ENCODE measurements at regions not wholly inside any gene's neighbourhood (a gene's known extent, or its start where the extent isn't known, plus 50 kb on each side); places are given as distances from the start of the nearest gene placed in this dataset.
"Not testable (repeated sequence)": the region's sequence is repeated elsewhere in the genome, so short reads cannot be mapped to it uniquely, and the experiment has no call there.

DNA sequence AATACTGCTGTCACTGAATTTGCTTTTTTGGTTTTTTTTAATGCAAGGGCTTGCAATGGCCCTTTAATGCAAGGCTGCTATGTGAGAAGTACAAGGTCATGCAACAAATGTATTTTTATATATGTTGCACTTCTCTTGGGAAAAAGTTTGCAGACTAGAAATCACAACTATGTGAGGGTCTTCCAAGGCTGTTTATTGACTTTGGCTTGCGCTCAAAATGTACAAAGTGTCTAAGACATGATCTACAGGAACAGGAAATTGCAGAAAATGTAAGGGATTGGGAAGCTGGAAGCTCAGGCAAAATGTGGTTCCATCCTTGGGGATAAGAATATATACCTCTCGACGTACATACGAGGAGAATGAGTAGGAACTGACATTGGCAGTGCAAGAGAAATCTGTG lies 92.2 kb upstream of the F13A1 start:
- DNase-seq (ENCODE audit: low read depth in 2 of 2): no peak

DNA sequence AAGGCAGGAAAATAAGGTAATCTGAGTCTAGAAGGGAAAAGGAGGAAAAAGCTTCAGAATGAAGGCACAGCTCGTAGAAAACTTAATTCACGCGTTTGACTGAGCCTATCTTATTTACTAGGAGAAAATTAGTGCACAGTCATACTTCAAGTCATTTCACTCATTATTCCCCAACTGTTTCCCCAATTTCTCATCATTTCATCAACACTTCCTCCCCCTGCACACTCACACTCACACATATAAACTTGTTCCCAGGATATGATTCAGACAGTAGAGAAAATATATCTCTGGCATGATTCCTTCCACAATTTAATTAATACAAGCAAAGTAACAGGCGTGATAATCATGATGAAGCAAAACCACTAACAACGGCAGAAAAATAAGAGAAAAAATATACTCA lies 94.5 kb upstream of the F13A1 start:
- no peak for DNase-seq (ENCODE audit: low read depth in 2 of 2)

DNA sequence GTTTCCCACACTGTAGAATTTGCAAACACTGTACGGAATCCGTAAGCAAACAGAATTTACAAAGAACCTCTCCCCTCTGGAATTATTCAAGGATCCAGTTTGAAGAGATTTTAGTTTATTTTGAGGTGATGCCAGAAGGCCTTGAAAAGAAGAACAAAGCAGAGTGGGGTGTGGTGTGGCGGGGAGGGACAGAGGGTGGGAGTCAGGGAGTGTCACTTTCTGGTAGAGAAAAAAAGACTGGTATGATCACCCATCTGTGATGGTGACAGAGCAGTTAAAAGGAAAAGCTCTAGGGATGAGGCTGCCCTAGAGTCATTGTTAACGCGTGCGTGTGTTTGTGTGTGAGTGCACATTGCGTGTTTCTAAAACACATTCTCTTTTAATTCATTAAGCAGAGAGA lies 97.0 kb upstream of the F13A1 start:
- no peak for DNase-seq (ENCODE audit: low read depth in 2 of 2)

DNA sequence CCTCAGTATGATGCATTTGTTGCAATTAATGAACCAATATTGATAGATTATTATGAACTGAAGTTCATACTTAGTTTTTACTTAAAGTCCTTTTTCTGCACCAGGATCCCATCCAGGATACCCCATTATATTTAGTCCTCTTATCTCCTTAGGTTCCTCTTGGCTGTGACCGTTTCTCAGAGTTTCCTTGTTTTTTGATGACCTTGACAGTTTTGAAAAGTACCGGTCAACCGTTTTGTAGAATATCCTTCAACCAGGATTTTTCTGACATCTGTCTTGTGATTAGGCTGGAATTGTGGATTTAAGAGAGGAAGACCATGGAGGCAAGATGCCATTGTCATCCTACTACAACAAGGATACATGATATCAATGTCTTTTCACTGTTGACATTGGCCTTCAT lies 98.0 kb upstream of the F13A1 start:
- DNase-seq (ENCODE audit: low read depth in 2 of 2): no peak

DNA sequence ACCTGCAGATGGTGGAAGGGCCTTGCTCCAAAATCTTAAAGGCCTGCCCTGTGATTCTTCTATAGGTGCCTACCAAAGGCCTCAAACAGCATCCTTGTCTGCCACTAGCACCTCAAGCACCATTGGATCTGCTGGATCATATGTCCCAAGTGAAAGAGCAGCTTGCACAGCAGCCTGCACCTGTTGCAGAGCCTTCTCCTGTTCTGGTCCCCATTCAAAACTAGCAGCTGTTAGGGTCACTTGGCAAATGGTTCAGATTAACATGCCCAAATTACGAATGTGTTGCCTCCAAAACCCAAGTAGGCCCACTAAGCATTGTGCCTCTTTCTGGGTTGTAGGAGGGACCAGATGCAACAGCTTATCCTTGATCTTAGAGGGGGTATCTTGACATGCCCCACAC lies 99.6 kb upstream of the F13A1 start:
- no peak for DNase-seq (ENCODE audit: low read depth in 2 of 2)

DNA sequence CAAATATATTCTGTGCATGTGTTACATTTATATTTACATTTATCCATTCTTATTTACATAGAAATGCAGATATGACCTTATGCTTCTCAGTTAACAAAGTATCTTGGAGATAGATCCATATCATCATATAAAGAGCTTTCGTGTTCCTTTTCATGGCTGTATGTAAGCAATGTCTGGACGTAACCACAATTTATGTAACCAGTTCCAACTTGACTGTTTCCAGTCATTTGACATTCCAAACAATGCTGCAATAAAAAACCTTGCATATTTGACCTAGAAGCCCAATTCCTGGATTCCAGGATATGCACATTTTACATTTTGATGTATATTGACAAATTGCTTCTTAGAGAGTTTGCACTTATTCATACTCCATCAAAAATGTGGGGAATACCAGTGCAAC lies 113.7 kb upstream of the F13A1 start:
- DNase-seq (ENCODE audit: low read depth in 2 of 2): no peak

DNA sequence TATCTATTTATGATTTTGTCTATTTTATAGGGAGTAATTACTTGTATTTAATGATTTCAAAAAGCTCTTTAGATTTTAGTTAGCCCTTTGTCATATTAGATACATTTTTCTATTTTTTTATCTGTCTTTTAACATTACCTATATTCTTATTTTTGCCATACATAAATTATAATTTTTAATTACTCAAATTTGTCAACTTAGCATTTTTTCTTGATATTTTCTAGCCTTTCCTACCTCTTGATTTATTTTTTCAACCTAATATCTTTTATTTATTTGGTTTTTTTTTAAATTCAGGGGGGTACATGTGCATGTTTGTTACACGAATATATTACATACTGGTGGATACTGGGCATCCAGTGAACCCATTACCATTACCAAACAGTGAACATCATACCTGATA lies 114.3 kb upstream of the F13A1 start:
- no peak for DNase-seq (ENCODE audit: low read depth in 2 of 2)

DNA sequence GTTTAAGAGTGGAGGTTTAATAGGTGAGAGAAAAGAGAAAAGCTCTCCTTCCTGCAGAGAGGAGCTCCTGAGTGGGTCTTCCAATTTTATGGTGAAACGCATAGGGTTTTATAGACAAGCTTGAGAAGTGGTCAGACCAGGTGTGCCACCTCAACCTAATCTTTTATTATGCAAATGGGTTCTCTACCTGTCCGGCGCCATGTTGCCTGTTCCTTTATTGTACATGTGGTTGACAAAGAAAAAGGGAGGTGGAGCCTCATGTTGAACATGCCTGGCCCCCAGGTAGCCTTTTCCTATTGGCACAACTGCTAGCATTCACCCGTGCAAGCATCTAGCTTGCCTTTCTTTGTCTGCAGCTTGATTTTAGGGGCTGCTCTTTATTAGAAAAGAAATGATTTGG lies 115.9 kb upstream of the F13A1 start:
- no peak for DNase-seq (ENCODE audit: low read depth in 2 of 2)

DNA sequence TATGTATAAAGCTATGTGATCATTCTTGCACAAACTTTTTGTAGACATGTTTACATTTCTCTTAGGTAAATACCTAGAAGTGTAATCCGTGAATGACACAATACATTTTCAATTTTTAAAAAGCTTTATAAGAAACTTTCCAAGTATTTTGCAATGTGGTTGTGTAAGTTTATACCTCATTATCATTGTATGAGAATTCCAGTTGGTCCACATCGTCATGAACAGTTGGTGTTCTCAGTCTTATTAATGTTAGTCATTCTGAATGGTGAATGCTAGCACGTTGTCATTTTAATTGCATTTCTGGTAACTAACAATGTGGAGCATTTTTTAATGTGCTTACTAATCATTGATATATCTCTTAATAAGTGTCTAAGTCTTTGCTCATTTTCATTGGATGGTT lies 116.5 kb upstream of the F13A1 start:
- DNase-seq (ENCODE audit: low read depth in 2 of 2): no peak

DNA sequence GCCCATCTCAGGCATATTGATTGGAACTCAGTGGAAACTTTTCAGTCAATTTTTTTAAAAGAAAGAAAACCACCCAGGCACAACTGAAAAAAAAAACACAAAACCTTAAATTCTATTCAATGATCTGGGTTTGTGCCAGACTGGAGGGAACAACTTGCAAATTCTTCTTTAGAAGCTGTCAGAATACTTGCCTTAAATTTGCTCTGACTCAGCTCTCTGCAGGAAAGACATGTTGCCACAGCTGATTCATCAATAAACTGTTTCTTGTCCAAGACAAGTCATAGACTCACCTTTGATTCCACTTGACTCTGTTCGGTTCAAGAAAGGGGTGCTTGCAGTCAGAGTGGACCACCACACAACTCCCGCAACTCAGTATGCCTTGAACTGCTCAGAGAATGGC lies 117.8 kb upstream of the F13A1 start:
- no peak for DNase-seq (ENCODE audit: low read depth in 2 of 2)

DNA sequence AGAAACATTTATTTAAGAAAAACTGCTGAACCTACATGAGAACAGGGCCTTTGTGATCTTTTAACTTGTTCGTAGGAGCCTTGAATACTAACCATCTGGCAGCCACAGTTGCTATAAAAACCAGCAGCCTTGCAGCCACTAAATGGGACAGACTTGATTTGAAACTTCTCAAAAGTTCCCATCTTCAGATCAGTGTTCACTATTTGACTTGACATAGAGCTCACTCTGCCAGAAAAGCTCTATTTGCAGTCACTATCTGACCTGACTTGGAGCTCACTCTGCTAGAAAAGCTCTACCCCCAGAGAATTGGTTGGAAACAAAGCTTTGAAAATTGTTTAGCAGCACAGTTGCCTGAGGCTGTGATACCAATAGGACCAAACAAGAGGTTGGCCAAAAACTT lies 119.3 kb upstream of the F13A1 start:
- no peak for DNase-seq (ENCODE audit: low read depth in 2 of 2)

DNA sequence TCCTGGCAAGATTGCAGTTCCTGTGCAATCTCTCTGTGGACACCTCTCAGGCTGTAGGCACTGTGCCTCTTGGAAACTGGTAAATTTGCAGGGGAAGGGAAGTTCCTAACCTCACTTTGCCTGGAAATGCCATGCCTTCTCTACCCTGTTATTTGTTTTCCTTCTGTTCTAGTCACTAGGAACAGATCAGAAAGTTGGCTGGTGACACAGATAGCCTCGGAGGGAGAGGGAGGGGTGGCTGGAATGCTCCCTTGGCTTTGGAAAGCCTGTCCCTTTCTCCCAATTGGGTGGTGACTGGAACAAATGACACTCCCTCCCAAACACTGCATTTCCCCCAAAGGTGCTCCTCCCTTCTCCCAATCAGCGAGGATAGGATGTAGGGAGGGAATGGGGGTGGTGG lies 131.5 kb upstream of the F13A1 start:
- DNase-seq (ENCODE audit: low read depth in 2 of 2): no peak

DNA sequence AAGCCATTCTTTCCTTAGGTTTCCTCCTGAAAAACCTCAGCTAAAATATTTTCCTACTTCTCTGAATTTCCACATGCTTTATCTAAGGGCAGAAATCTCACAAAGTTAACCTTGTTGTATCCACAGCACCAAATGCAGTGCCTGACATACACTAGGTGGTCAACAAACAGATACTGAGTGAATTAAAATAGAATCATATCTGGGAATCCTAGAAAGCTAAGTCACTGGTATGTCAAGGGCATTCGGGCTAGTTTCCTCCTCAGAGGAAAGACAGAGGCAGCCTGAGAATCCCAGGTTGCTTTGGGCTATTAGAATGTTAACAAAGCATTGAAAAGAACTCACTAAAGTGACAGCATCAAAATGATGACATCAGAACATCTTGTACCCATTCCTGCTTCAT lies 132.7 kb upstream of the F13A1 start:
- DNase-seq (ENCODE audit: low read depth in 2 of 2): no peak

DNA sequence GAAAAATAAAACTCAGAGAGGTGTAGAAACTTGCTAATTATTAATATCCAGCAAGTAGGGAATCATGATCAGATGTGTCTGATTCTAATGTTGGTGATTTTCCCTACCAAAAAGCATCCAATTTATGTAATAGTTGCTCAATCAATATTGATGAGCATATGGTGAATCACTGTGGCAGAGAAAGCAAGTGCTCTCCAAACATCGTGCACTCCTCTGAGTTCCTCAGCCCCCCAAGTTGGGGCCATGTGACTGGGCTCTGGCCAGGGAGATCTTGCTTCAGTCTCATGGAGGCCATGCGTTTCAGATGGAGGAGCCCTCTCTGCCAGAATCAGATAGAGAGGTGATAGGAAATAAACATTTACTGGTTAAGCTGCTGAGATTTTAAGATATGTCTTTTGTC lies 133.2 kb upstream of the LY86 start:
- no peak for DNase-seq (ENCODE audit: low read depth in 2 of 2)

DNA sequence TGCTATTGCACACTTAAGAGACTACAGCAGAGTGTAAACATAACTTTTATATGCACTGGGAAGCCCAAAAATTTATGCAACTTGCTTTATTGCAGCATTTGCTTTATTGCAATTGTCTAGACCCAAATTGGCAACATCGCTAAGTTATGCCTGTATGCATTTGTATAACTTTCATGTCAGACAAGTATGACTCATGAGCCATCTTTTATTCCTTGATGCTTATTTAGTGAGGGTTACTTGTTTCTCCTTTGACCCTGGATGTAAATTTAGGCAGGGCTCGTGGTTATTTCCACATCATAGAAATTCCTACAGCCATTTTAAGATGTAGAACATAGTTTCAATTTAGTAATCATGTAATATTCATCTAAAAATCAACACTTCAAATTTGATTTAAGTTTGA lies 130.3 kb upstream of the LY86 start:
- no peak for DNase-seq (ENCODE audit: low read depth in 2 of 2)

DNA sequence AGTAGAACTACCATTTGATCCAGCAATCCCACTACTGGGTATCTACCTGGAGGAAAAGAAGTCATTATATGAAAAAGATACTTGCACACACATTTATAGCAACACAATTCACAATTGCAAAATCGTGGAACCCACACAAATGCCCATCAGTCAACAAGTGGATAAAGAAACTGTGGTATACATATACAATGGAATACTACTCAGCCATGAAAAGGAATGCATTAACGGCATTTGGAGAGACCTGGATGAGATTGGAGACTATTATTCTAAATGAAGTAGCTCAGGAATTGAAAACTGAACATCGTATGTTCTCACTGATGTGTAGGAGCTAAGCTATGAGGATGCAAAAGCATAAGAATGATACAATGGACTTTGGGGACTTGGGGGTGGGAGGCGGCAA lies 128.6 kb upstream of the LY86 start:
- DNase-seq (ENCODE audit: low read depth in 2 of 2): not testable (repeated sequence)

DNA sequence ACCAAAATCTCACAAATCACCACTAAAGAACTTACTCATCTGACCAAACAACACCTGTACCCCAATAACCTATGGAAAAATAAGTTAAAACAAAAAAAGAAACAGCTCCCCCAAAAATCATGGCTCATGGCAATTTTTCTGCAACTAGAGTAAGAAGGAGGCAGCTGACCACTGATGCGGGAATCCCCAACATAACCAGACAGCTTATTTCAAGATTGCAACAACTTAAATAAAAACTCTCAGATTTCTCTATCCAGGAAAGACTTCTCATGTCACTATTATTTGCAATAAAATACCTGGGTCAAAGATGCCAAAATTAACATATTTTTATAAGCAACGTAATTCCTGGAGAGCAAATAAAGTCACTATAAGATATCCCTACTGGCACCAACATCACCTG lies 128.1 kb upstream of the LY86 start:
- no peak for DNase-seq (ENCODE audit: low read depth in 2 of 2)

DNA sequence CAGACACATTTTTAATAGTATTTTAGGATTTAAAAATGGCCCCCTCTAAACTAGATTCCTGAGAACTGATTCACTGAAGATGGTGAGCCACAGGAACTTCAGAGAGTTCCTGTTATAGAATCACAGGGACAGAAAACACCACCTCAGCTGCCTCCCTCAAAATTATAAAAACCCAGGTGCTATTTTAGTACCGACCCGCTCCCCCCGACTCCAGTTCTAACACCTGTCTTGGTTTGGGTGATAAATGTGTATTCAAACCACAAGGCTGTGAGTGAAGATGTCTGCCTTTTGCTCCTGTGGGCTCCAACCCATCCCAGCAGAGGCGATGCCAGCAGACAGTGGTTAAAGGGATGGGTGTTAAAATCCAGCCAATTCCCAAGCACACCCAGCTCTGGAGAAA lies 127.4 kb upstream of the LY86 start:
- DNase-seq (ENCODE audit: low read depth in 2 of 2): no peak

DNA sequence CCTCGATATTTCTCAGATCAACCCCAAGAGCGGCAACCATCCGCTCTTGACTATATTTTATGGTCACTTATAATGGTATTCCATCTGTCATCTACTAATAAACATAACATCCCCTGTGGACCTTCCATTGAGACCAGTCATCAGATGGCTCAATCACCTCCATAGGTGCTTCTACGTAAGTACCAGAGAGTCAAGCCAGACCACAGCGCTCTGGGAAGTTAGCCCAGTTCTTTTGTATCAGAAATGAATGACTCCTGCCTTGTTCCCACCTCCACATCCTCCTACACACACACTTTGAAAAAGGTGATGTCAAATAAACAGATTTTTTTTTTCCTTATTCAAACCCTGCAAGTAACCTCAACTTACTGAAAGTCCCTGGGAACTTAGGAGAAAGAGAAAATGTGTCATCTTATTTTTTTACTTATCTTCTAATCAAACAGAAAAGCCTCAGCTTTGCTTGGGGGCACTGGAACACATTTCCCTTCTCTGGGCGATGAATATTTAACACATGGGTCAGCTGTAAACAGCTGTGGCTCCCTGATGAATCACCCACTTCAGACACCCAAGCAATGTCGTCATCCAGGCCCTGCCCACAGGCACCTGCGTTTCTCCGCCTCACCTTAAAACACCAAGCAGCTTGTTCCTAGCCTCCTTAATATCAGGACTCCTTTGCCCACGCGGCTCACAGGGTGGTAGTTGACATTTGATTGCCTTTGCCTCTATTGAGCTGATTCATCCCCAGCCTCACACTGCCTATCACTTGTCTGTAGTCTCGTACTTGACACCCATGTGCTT lies 121.4 kb upstream of the LY86 start:
- no peak for DNase-seq (ENCODE audit: low read depth in 2 of 2)

DNA sequence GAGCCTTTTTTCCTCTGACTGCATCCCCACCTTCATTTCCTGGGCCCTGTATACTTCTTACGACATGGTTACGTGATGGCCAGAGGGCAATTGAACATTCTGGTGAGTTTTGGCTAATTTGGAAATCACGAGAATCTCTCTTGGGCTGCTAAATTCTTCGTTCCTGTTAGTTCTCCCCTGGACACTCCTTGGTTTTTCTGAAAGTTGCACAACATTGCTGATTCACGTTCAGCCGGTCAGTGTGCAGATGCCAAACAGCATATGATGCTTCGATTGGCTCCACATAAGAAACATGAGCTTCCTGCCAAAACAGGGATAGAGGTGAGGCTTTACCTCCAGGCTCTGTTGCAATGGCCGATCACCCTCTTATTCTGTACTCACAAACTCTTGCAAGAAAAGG lies 119.4 kb upstream of the LY86 start:
- no peak for DNase-seq (ENCODE audit: low read depth in 2 of 2)

DNA sequence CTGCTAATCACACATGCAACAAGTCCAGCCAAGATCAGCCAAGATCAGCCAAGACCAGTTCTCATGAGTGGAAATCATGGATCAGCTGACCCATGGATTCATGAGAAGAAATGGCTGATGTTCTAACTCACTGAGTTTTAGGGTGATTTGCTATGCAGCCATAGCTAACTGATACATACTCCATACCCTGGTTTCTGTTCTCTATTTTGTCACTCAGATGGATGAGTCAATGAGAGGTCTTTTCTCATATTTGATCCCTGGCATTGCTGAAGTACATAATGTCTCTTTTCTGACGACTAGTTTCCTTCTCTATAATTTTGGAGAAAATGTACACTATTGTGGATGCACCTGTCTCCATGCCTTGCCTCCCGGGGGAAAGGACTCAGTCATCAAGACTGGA lies 118.4 kb upstream of the LY86 start:
- DNase-seq (ENCODE audit: low read depth in 2 of 2): no peak

DNA sequence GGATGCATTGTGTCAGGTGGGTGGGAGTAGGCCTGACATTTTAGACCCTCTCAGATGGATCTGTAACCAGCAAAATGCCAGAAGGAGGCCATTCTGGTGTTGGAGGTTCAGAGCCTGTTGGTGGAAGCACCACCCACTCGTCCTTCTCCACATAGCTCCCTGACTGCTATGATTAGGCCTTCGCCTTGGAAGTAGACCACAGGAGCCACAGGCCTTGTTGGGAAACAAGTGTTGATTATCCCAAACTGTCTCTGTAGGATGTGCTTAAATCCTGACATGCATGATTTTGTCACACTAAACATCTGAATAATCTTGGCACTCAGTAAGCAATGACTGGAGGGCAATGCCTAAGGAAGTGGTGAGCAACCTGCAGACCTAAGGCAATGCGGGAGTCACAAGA lies 117.2 kb upstream of the LY86 start:
- DNase-seq (ENCODE audit: low read depth in 2 of 2): no peak

DNA sequence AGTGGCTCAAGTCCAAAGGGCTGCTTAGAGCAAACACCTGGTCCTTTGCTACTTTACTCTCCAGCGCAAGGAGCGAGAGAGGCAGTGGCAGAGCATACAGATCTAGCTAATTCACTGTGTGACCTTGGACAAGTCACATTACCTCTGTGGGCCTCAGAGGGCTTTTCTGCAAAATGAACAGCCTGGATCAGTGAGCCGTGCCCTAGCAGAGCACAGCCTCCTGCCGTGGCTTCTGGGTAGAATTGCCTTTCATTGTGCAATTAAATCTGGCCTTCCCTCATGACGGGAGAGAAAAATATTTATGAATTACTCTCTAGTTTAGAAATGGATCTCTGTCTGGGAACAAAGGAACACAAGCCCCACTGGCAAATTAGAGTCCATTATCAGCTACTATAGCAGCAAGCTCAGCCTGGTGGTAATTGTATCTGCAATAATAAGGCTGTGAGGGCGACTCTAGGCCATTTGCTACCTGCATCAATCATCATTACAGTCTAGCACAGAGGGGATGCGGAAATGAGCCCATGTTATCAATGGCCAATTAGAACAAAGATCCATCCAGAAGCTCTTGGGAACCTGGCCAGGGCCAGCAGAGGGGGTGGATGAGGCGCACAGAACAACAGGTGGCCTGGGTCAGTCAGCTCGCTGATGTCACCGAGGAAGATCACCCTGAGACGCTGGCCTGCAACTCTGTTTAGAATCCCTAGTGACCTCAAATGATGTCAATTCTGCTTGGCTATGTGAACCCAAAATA lies 114.2 kb upstream of the LY86 start:
- DNase-seq (ENCODE audit: low read depth in 2 of 2): no peak

DNA sequence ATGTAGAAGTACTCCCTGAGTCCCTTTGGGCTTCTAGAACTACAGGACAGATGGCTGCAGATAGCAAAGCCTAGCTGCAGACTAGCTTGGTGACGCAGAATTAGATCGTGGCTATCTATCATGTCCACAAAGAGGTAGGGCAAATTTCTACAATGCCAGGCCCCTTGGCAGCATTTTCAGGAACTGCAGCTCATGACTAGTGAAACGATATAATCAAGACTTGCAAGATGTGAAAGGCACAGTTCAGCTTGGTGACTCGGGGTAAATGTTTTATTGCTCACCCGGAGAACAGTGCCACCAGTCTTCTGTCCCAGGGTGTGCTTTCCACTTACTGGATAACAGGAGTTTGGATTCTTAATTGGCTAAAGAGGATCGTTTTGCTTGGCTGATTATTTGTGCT lies 108.7 kb upstream of the LY86 start:
- DNase-seq (ENCODE audit: low read depth in 2 of 2): no peak
